ENCODE measurements at regions not wholly inside any gene's neighbourhood (a gene's known extent, or its start where the extent isn't known, plus 50 kb on each side); places are given as distances from the start of the nearest gene placed in this dataset.

GRCh38 chr2:34379586-34379985 is 780.5 kb upstream of the FAM98A start:
- H3K9ac ChIP-seq = no peak overlapping the region
- POLR2A ChIA-PET = no interaction called here
- 3% methylated on average over 2 of the region's 2 CpGs for WGBS (ENCODE audit: low lambda C conversion rate)

GRCh38 chr2:34373586-34374233 is 774.6 kb upstream of the FAM98A start:
- Histone ChIP-seq H3F3A (replicated peaks; ENCODE audit: insufficient read depth) (no peaks in the 10 kb centered on the region), H4K20me1 (ENCODE audit: insufficient read depth) (no peaks in the 10 kb centered on the region), H3K27ac (ENCODE audit: low read depth in 2 of 2, low read length in 1 of 2) (no peak overlapping the region), H2AFZ (ENCODE audit: low read depth) (no peak overlapping the region), H3K27me3 (ENCODE audit: insufficient read depth) (no peaks in the 10 kb centered on the region), H3K4me1 (ENCODE audit: control insufficient read depth in 1 of 2, insufficient read depth in 2 of 2, low read depth in 1 of 2, low read length in 1 of 2) (no peaks in the 10 kb centered on the region), H3K9ac (no peak overlapping the region), H3K36me3 (replicated peaks in 1 of 2; ENCODE audit: control insufficient read depth in 1 of 2, insufficient read depth in 2 of 2, low read length in 1 of 2) (no peaks in the 10 kb centered on the region), H3K79me2 (ENCODE audit: insufficient read depth) (no peaks in the 10 kb centered on the region), H3K4me2 (no peak overlapping the region), H3K4me3 (ENCODE audit: low read depth in 2 of 2, low read length in 1 of 2) (no peak overlapping the region), H3K9me3 (no peaks in the 10 kb centered on the region; the same call in 1 of the 2 replicates), H3K9me2 (no peaks in the 10 kb centered on the region)
- TF ChIP-seq TEAD4 (IDR thresholded peaks at IDR 0.05; ENCODE audit: borderline replicate concordance, insufficient read depth) (no peak), FOSL2 (IDR thresholded peaks at IDR 0.05; ENCODE audit: borderline replicate concordance, low read depth) (no peak), ELF1 (IDR thresholded peaks at IDR 0.05) (no peak), EP300 (IDR thresholded peaks at IDR 0.05; ENCODE audit: borderline replicate concordance in 1 of 2, low read depth in 1 of 2, low read length in 1 of 2) (no peak)
- no peak for DNase-seq
- WGBS (ENCODE audit: low lambda C conversion rate) = 2% methylated on average over 4 of the region's 4 CpGs
- CTCF ChIA-PET = no interaction called here
- POLR2A ChIA-PET = no interaction called here

More at GRCh38 chr2:34379586-34379985, 780.5 kb upstream of the FAM98A start:
- no peak for DNase-seq
- no peaks in the 10 kb centered on the region for H3K79me2 ChIP-seq (ENCODE audit: insufficient read depth)
- H3K9me3 ChIP-seq = no peaks in the 10 kb centered on the region; the same call in 1 of the 2 replicates
- CTCF ChIA-PET = interaction anchor here (1.1 to 1.3 kb wide), 2 partner anchors 15 to 333 kb away, joined by 3 to 4 read pairs; no protein-coding TSS in a partner anchor
- H3K4me2 ChIP-seq = no peak overlapping the region
- no peaks in the 10 kb centered on the region; the same call in 1 of the 2 replicates for H3K9me2 ChIP-seq
- no peaks in the 10 kb centered on the region for H3F3A ChIP-seq (replicated peaks; ENCODE audit: insufficient read depth)
- no peaks in the 10 kb centered on the region for H3K27me3 ChIP-seq (ENCODE audit: insufficient read depth)
- no peaks in the 10 kb centered on the region for H3K36me3 ChIP-seq (replicated peaks in 1 of 2; ENCODE audit: control insufficient read depth in 1 of 2, insufficient read depth in 2 of 2, low read length in 1 of 2)
- H2AFZ ChIP-seq (ENCODE audit: low read depth) = no peak overlapping the region
- H4K20me1 ChIP-seq (ENCODE audit: insufficient read depth) = no peaks in the 10 kb centered on the region
- H3K27ac ChIP-seq (ENCODE audit: low read depth in 2 of 2, low read length in 1 of 2) = no peak overlapping the region
- no peak overlapping the region for H3K4me3 ChIP-seq (ENCODE audit: low read depth in 2 of 2, low read length in 1 of 2)
- no peak for TF ChIP-seq MEF2A (IDR thresholded peaks at IDR 0.05; ENCODE audit: borderline replicate concordance, low read depth)
- no peaks in the 10 kb centered on the region for H3K4me1 ChIP-seq (ENCODE audit: control insufficient read depth in 1 of 2, insufficient read depth in 2 of 2, low read depth in 1 of 2, low read length in 1 of 2)

- no peaks in the 10 kb centered on the region for H3K27me3 ChIP-seq (ENCODE audit: insufficient read depth)
- TF ChIP-seq YY1 (IDR thresholded peaks at IDR 0.05; ENCODE audit: low read depth) = no peak
- TF ChIP-seq POLR2AphosphoS5 (IDR thresholded peaks at IDR 0.05; ENCODE audit: low read depth, low read length) = no peak
- no peak for TF ChIP-seq NRF1 (IDR thresholded peaks at IDR 0.05; ENCODE audit: low read depth, low read length)
- TF ChIP-seq GABPA (IDR thresholded peaks at IDR 0.05; ENCODE audit: low read depth) = no peak
- TF ChIP-seq FOSL2 (IDR thresholded peaks at IDR 0.05; ENCODE audit: borderline replicate concordance, low read depth) = no peak
- H3K9ac ChIP-seq = no peak overlapping the region
- H3K4me1 ChIP-seq (ENCODE audit: control insufficient read depth in 1 of 2, insufficient read depth in 2 of 2, low read depth in 1 of 2, low read length in 1 of 2) = no peaks in the 10 kb centered on the region
- no peaks in the 10 kb centered on the region for H3K79me2 ChIP-seq (ENCODE audit: insufficient read depth)
- no peak for DNase-seq
- ChIA-PET POLR2A (no interaction called here), CTCF (no interaction called here)
- H3K4me2 ChIP-seq = no peak overlapping the region
- no peaks in the 10 kb centered on the region for H3K36me3 ChIP-seq (replicated peaks in 1 of 2; ENCODE audit: control insufficient read depth in 1 of 2, insufficient read depth in 2 of 2, low read length in 1 of 2)
- H3K27ac ChIP-seq (ENCODE audit: low read depth in 2 of 2, low read length in 1 of 2) = no peak overlapping the region
- no peak overlapping the region for H3K4me3 ChIP-seq (ENCODE audit: low read depth in 2 of 2, low read length in 1 of 2)
- H3F3A ChIP-seq (replicated peaks; ENCODE audit: insufficient read depth) = no peaks in the 10 kb centered on the region
- H2AFZ ChIP-seq (ENCODE audit: low read depth) = no peak overlapping the region
- H4K20me1 ChIP-seq (ENCODE audit: insufficient read depth) = no peaks in the 10 kb centered on the region
- WGBS (ENCODE audit: low lambda C conversion rate) = 0% methylated on average over 2 of the region's 2 CpGs
- H3K9me3 ChIP-seq = no peaks in the 10 kb centered on the region; the same call in 1 of the 2 replicates
- no peaks in the 10 kb centered on the region for H3K9me2 ChIP-seq
These were observed 773.9 kb upstream of the FAM98A start for GRCh38 chr2:34372967-34373366.

Measured in SK-N-SH (cell line).